SJCRH30 (cell line): ENCODE measurements at regions not wholly inside any gene's neighbourhood (a gene's known extent, or its start where the extent isn't known, plus 50 kb on each side); places are given as distances from the start of the nearest gene placed in this dataset.

ENCODE experiments used
- DNase-seq, 2 experiments: peaks; one replicate each; pipeline ENCODE4 v3.0.0-alpha.2; 2015 to 2020
- H3K27ac ChIP-seq: fragments of 250-450 bp; sonication (Bioruptor Pico); 2 replicates; pipeline ENCODE4 v1.5.1; 2020; ENCODE audit warnings: mild to moderate bottlenecking, moderate library complexity
- H3K27me3 ChIP-seq: fragments of 250-450 bp; sonication (Bioruptor Pico); 2 replicates; pipeline ENCODE4 v1.5.1; 2020; ENCODE audit warnings: mild to moderate bottlenecking, moderate library complexity
- H3K36me3 ChIP-seq: fragments of 250-450 bp; sonication (Bioruptor Pico); 2 replicates; pipeline ENCODE4 v1.5.1; 2020; ENCODE audit warnings: mild to moderate bottlenecking, moderate library complexity
- H3K4me1 ChIP-seq: fragments of 250-450 bp; sonication (Bioruptor Pico); 2 replicates; pipeline ENCODE4 v1.5.1; 2020; ENCODE audit warnings: mild to moderate bottlenecking, moderate library complexity
- H3K4me3 ChIP-seq: fragments of 250-450 bp; sonication (Bioruptor Pico); 2 replicates; pipeline ENCODE4 v1.5.1; 2020; ENCODE audit warnings: mild to moderate bottlenecking, moderate library complexity
- H3K9me3 ChIP-seq: fragments of 250-450 bp; sonication (Bioruptor Pico); replicated peaks from 2 replicates; pipeline ENCODE4 v1.5.1; 2020; ENCODE audit warnings: mild to moderate bottlenecking, moderate library complexity

DNA sequence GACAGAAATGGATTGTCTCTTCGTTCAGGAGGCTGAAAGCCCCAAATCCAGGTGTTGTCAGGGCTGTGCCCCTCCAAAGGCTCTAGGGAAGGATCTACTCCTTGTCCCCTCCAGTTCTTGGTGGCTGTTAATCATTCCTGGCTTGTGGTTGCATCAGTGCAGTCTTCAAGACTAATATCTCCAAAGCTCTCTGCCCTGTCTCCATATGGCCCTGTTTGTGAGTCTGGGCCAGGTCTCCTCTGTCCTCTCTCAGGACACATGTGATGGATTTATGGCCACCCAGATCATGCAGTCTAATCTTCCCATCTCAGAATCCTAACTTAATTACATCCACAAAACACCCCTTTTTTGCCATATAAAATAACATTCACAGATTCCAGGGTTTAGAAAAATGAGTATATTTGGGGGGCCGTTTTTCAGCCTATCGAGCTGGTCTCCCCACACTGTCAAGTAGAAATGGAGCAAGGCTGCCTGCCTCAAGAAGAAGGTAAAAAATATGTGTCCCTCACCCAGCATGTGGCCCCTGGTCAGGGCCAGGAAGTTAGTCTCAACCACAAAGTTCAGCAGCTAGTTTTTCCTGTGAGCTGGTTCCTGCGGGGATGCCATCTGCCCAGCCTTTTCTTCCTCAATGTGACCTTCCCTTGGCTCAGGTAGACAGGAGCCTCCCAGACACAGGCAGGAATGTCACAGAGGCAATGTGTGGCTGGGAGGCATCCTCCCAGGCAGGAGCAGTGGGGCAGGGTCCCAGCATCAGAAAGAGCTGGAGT, 509.4 kb downstream of the IRX1 start:
- Histone ChIP-seq H3K4me1 (peaks cover 3% of the 10 kb centered on the region), H3K27ac (no peak overlapping the region), H3K4me3 (no peak overlapping the region), H3K9me3 (no peaks in the 10 kb centered on the region), H3K36me3 (no peaks in the 10 kb centered on the region), H3K27me3 (no peaks in the 10 kb centered on the region)
- DNase-seq: no peak

DNA sequence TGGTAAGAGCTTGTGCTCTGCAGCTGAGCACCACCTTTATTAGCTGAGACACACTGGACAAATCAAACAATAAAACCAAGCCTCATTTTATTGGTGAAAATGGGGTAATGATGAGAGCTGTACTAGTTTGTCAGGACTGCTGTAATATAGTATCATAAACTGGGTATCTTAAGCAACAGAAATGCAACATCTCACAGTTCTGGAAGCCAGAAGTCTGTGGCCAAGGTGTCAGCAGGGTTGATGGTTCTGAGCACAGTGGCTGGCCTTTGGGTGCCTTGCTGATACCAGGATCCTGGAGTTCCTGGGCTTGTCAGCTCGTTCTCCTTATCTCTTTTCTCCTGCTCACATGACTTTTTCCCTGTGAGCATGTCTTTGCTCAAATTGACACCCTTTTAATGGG, 513.1 kb downstream of the IRX1 start:
- no peaks in the 10 kb centered on the region for H3K9me3 ChIP-seq
- no peaks in the 10 kb centered on the region for H3K4me1 ChIP-seq
- DNase-seq: no peak
- no peak overlapping the region for H3K4me3 ChIP-seq
- H3K27me3 ChIP-seq: no peaks in the 10 kb centered on the region
- no peaks in the 10 kb centered on the region for H3K36me3 ChIP-seq
- no peak overlapping the region for H3K27ac ChIP-seq

DNA sequence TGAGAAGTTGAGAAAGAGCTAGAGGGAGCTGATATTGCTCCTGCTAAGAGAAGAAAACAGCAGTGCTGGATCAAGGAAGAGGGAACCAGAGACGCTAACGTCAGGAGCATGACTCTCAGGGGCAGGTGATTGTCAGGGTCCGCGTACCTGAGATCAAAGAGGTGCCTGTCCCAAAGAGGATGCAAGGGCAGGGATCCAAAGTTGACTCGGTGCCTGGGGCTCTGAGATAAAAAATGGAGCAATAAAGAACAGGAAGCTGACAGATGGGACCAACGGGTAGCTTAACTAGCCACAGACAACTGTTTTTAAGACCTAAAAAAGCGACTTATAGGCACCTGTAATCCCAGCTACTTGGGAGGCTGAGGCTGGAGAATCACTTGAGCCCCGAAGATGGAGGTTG, 517.8 kb downstream of the IRX1 start:
- no peak for DNase-seq
- Histone ChIP-seq H3K9me3 (no peaks in the 10 kb centered on the region), H3K36me3 (no peaks in the 10 kb centered on the region), H3K27me3 (no peaks in the 10 kb centered on the region), H3K4me1 (no peaks in the 10 kb centered on the region), H3K4me3 (no peak overlapping the region), H3K27ac (no peak overlapping the region)

DNA sequence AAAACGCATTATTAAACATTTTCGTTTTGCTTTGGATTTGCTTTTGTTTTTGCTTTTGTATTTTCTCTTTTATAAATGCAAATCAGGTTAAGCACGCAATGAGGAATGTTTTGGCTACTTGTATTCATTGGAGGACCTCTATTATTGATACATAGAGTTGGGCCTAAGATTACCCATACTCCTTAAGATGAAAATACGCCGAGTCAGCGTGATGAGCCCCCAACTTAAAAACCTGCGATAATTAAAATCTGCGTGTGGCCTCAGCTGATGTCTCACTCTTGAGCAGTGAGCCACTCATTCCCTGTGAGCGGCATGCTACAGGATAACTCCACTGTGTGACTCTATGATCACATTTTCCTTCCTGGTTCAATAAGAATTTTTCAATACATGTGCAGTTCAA, 518.3 kb downstream of the IRX1 start:
- DNase-seq: no peak
- Histone ChIP-seq H3K4me3 (no peak overlapping the region), H3K9me3 (no peaks in the 10 kb centered on the region), H3K27ac (no peak overlapping the region), H3K4me1 (no peaks in the 10 kb centered on the region), H3K36me3 (no peaks in the 10 kb centered on the region), H3K27me3 (no peaks in the 10 kb centered on the region)

DNA sequence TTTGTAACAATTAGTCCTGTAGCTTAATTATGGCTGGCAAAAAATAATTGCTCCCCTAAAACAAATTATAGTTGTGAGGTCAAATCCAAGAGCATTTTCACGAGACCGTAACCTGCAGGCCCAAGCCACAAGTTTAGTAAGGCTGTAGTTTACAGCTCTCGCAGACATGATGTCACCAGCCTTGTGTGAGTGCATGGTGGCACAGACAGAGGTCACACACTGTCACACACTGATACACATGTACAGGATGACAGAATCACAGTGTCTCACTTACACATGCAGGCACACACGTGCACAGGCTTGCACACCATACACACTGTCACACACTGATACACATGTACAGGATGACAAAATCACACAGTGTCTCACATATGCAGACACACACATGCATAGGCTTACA, 518.8 kb downstream of the IRX1 start:
- no peak overlapping the region for H3K4me3 ChIP-seq
- H3K9me3 ChIP-seq: no peaks in the 10 kb centered on the region
- no peaks in the 10 kb centered on the region for H3K27me3 ChIP-seq
- no peak for DNase-seq
- no peaks in the 10 kb centered on the region for H3K36me3 ChIP-seq
- H3K4me1 ChIP-seq: no peaks in the 10 kb centered on the region
- H3K27ac ChIP-seq: no peak overlapping the region

DNA sequence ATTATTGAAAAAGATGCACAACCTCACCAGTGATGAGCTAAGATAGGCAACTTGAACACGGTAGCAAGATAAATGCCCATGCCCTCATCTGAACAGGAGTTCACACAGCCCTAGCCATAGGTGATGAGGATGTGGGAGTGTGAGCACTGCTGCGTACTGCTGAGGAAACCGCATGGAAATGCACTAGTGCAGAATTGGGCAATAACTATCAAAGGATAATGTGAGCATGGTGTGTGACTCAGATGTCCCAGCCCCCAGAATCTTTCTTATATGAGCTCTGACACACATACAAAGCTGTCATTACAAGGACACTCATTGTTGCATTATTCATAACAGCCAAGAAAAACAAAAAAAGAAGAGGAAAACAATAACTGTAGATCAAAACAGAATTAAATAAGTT, 521.2 kb downstream of the IRX1 start:
- Histone ChIP-seq H3K9me3 (no peaks in the 10 kb centered on the region), H3K4me1 (no peaks in the 10 kb centered on the region), H3K4me3 (no peak overlapping the region), H3K36me3 (no peaks in the 10 kb centered on the region), H3K27ac (no peak overlapping the region), H3K27me3 (no peaks in the 10 kb centered on the region)
- DNase-seq: no peak

DNA sequence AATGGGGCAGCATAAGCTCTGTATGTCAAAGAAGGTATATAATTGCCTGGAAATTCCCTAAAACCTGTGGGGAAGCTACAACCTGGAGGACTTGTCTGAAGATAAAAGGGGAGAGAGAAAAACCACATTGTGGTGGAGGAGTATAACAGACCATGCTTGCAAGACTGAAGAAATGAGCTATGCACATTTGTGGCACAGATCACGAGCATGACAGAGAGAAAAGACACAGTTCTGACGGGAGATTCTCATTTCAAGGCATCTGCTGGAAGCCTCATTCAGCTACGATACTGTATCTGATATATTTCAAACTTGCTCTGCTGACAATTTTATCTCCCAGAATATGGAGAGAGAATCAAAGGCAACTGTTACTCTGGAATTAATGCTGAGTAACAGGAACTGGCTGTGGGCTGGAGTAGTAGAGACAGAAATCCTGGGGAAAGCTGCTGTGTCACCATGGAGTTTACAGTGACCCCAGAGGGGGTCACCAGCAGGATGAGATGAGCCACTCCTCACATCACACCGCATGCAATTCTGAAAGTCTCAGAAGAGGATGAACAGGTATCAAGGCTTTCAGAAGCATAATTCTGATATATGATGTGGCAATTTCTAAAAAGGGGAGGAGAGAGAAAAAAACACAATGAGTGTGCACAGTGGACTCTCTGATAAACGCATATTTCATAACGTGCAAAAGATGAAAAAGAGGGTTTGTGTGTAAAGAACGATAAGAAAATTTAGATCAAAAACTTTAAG, 528.8 kb downstream of the IRX1 start:
- Histone ChIP-seq H3K36me3 (no peaks in the 10 kb centered on the region), H3K4me3 (no peak overlapping the region), H3K27me3 (no peaks in the 10 kb centered on the region), H3K4me1 (no peaks in the 10 kb centered on the region), H3K9me3 (no peaks in the 10 kb centered on the region), H3K27ac (no peak overlapping the region)
- DNase-seq: no peak

DNA sequence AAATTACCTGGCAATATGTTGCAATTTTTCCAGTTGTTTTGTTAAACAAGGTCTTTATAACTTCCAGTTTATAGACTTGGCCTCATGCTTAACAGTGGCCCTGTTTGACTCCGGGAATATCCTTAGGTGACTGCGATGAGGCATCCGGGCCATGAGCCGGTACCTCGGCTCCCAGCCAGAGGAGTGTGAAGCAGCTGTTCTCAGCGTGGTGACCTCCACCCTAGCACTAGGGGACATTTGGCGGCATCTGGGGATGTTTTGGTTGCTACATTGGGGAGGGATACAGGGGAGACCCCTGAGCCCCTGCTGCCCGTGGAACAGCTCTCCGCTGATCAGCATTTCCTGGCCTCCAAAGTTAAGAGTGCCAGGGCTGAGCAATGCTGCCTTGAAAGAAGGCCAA, 533.4 kb downstream of the IRX1 start:
- no peak for DNase-seq
- Histone ChIP-seq H3K36me3 (no peaks in the 10 kb centered on the region), H3K27me3 (no peaks in the 10 kb centered on the region), H3K9me3 (no peaks in the 10 kb centered on the region), H3K4me1 (no peaks in the 10 kb centered on the region), H3K27ac (no peak overlapping the region), H3K4me3 (no peak overlapping the region)

DNA sequence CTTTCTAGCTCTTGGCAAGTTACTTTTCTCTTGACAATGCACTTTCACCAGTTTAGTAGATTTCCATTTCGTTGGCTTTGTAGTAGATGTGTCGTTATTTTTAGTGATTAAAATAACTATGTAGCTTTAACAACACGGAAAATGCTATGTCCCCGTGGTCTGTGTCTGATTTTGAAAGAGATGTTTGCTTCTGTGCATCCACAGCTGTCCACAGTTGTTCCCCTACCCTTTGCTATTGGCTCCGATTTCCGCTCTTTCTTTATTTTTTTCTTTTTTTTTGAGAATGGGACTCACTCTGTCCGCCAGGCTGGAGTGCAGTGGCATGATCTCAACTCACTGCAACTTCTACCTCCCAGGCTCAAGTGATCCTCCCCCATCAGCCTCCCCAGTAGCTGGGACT, 533.9 kb downstream of the IRX1 start:
- Histone ChIP-seq H3K4me3 (no peak overlapping the region), H3K27ac (no peak overlapping the region), H3K36me3 (no peaks in the 10 kb centered on the region), H3K9me3 (no peaks in the 10 kb centered on the region), H3K27me3 (no peaks in the 10 kb centered on the region), H3K4me1 (no peaks in the 10 kb centered on the region)
- DNase-seq: no peak

DNA sequence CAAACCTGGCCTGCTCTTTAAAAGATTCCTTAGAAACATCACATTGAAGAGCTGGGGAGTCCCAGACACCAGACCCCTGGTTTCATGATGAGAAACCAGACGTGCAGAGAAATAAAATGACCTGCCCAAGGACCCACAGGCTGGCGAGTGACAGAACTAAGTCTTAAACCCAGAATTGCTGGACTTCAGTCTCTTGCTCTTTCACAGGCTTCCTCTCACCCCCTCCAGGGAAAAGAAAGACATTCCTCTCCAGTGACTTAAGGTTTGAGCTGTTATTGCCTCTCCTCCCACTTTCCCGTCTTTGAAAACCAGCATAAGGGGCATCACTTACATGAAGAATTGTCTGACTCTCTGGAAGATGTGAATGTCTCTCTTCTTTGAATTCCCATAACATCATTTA, 535.2 kb downstream of the IRX1 start:
- Histone ChIP-seq H3K4me3 (no peak overlapping the region), H3K9me3 (no peaks in the 10 kb centered on the region), H3K27me3 (no peaks in the 10 kb centered on the region), H3K27ac (no peak overlapping the region), H3K4me1 (no peaks in the 10 kb centered on the region), H3K36me3 (no peaks in the 10 kb centered on the region)
- DNase-seq: no peak

DNA sequence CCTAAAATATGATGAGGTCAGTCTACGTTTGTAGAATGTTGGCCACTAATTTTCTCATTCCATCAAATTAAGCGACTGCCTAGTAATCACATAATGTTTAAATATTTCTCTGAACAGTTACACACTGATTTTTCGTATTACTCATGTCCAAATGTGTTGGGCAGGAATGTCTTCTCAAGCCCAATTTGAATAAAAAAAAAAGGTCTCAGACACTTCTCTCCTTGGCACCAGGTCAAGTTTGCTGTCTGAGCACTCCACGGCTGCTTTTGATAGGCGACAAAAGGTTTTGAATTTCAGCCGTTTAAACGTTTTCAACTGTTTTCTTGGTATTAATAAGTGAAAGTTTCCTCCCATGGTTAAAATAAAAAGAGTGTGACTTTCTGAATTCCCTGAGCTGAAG, 542.1 kb downstream of the IRX1 start:
- Histone ChIP-seq H3K9me3 (no peaks in the 10 kb centered on the region), H3K36me3 (no peaks in the 10 kb centered on the region), H3K4me3 (no peak overlapping the region), H3K27ac (no peak overlapping the region), H3K4me1 (no peaks in the 10 kb centered on the region), H3K27me3 (no peaks in the 10 kb centered on the region)
- no peak for DNase-seq

DNA sequence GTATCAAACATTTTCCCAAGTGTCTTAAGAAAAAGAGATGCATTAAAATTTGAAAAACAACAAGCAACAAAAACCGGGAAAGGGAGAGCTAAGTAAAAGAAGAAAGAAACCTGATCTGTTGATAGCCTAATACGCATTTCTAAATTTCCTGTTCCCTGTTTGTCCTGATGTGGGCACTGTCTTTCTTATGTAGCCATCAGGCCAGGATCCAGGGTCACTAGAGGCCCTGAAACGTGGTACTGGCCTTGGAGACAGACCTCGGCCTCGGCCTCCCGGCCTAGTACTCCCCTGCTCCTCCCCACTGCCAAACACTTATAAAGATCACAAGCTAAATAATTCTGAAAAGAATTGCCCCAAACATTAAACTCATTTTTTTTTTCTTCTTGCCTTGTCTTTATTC, 547.2 kb downstream of the IRX1 start:
- Histone ChIP-seq H3K4me1 (no peaks in the 10 kb centered on the region), H3K27ac (no peak overlapping the region), H3K36me3 (no peaks in the 10 kb centered on the region), H3K9me3 (no peaks in the 10 kb centered on the region), H3K4me3 (no peak overlapping the region), H3K27me3 (no peaks in the 10 kb centered on the region)
- DNase-seq: no peak

DNA sequence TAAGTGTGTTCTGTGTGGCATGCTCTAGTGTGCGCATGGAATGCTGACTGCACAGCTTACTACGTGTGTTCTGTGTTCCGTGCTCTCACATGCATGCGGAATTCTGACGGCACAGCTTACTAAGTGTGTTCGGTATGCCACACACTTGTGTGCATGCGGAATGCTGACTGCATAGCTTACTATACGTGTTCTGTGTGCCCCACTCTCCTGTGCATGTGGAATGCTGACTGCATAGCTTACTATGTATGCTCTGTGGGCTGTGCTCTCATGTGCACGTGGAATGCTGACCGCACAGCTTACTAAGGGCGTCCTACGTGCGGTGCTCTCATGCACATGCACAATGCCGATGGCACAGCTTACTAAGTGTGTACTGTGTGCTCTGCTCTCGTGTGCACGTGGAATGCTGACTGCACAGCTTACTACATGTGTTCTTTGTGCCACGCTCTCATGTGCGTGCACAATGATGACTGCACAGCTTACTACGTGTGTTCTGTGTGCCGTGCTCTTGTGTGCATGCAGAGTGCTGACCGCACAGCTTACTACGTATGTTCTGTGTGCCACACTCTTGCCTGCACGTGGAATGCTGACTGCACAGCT, 548.9 kb downstream of the IRX1 start:
- no peak for DNase-seq
- Histone ChIP-seq H3K27ac (no peak overlapping the region), H3K9me3 (no peaks in the 10 kb centered on the region), H3K27me3 (no peaks in the 10 kb centered on the region), H3K36me3 (no peaks in the 10 kb centered on the region), H3K4me1 (no peaks in the 10 kb centered on the region), H3K4me3 (no peak overlapping the region)

DNA sequence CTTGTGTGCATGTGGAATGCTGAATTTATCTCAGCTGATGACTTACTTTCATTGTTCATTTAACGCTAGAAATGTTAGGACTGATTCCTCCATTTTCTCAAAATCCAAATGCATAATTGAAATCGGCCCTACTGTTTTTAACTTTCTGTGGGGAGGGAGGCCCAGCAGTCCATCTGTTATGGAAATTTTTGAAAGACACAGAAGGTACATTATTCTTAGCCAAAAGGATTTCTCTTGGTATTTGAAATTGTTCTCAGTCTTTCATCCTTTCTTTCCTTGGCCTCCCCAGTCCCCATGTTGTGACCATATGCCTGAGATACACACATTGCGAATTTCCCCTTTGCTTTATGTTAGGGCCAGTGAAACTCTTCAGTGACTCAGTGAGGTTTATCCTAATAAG, 549.9 kb downstream of the IRX1 start:
- H3K4me1 ChIP-seq: no peaks in the 10 kb centered on the region
- no peak for DNase-seq
- no peaks in the 10 kb centered on the region for H3K27me3 ChIP-seq
- no peaks in the 10 kb centered on the region for H3K36me3 ChIP-seq
- no peak overlapping the region for H3K4me3 ChIP-seq
- no peak overlapping the region for H3K27ac ChIP-seq
- no peaks in the 10 kb centered on the region for H3K9me3 ChIP-seq

DNA sequence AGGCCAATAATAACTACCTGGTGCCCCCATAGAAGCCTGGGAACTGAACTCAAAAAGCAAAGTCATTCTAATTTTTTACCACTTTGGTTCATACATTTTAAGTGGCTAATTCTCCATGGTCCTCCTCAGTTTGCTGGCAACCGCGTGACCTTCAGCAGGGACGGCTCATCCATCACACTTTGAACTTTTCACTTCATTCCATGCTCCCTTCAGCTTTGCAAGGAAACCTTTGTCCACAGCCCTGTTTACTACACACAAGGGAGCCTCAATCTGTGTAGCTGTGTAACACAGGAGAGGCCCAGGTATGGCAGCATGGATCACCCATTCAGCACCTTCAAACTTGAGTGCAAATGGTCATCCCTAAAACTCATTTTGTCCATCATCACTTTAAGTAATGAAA, 552.4 kb downstream of the IRX1 start:
- Histone ChIP-seq H3K27me3 (no peaks in the 10 kb centered on the region), H3K9me3 (no peaks in the 10 kb centered on the region), H3K36me3 (no peaks in the 10 kb centered on the region), H3K4me1 (no peaks in the 10 kb centered on the region), H3K4me3 (no peak overlapping the region), H3K27ac (no peak overlapping the region)
- no peak for DNase-seq
